Smooth muscle cell (in vitro differentiated cells): ENCODE measurements at regions not wholly inside any gene's neighbourhood (a gene's known extent, or its start where the extent isn't known, plus 50 kb on each side); places are given as distances from the start of the nearest gene placed in this dataset.

ENCODE experiments used
- DNase-seq: peaks from one replicate; lab custom pipeline; 2025; ENCODE audit not compliant: unreplicated experiment; lab: John Stamatoyannopoulos, UW
- H2AFZ ChIP-seq: fragments of 200-600 bp; sonication (generic); 2 replicates; pipeline ENCODE4 v1.6.0; 2016; ENCODE audit warnings: antibody characterized with exemption, low read depth, mild to moderate bottlenecking
- H3F3A ChIP-seq: fragments of 200-600 bp; sonication (generic); 2 replicates; pipeline ENCODE4 v1.6.0; 2017; ENCODE audit warnings: antibody characterized with exemption, low read depth
- H3K27ac ChIP-seq: fragments of 200-600 bp; sonication (generic); 2 replicates; pipeline ENCODE4 v1.5.1; 2016; ENCODE audit warnings: low read depth, mild to moderate bottlenecking
- H3K27me3 ChIP-seq: fragments of 200-600 bp; sonication (generic); 2 replicates; pipeline ENCODE4 v1.6.1; 2016; ENCODE audit warnings: low read depth, mild to moderate bottlenecking
- H3K36me3 ChIP-seq: fragments of 200-600 bp; sonication (generic); 2 replicates; pipeline ENCODE4 v1.5.1; 2016; ENCODE audit warnings: low read depth
- H3K4me1 ChIP-seq: fragments of 200-600 bp; sonication (generic); 2 replicates; pipeline ENCODE4 v1.5.1; 2016; ENCODE audit warnings: low read depth
- H3K4me2 ChIP-seq: fragments of 200-600 bp; sonication (generic); 2 replicates; pipeline ENCODE4 v1.6.0; 2016; ENCODE audit warnings: mild to moderate bottlenecking
- H3K4me3 ChIP-seq: fragments of 200-600 bp; sonication (generic); 2 replicates; pipeline ENCODE4 v1.5.1; 2016; ENCODE audit warnings: mild to moderate bottlenecking
- H3K79me2 ChIP-seq: fragments of 200-600 bp; sonication (generic); 2 replicates; pipeline ENCODE4 v1.6.0; 2016; ENCODE audit warnings: low read depth, mild to moderate bottlenecking
- H3K9ac ChIP-seq: fragments of 200-600 bp; sonication (generic); 2 replicates; pipeline ENCODE4 v1.6.0; 2016; ENCODE audit warnings: low read depth
- H3K9me3 ChIP-seq: fragments of 200-600 bp; sonication (generic); replicated peaks from 2 replicates; pipeline ENCODE4 v1.5.1; 2016; ENCODE audit warnings: low read depth
- H4K20me1 ChIP-seq: fragments of 200-600 bp; sonication (generic); 2 replicates; pipeline ENCODE4 v1.6.0; 2016; ENCODE audit warnings: low read depth
- WGBS: methylation state at CpG from one replicate; pipeline ENCODE4 v1.1.7; 2016; ENCODE audit warnings: low lambda C conversion rate; 5-methylcytosine and 5-hydroxymethylcytosine counted together
- TF ChIP-seq, protein P1 (sequence below): fragments of 200-600 bp; sonication (generic); IDR thresholded peaks from 2 replicates; pipeline ENCODE4 v1.5.1; 2017; ENCODE audit warnings: borderline replicate concordance, mild to moderate bottlenecking, antibody characterized with exemption; ENCODE audit not compliant: insufficient read depth, poor library complexity, severe bottlenecking

DNA sequence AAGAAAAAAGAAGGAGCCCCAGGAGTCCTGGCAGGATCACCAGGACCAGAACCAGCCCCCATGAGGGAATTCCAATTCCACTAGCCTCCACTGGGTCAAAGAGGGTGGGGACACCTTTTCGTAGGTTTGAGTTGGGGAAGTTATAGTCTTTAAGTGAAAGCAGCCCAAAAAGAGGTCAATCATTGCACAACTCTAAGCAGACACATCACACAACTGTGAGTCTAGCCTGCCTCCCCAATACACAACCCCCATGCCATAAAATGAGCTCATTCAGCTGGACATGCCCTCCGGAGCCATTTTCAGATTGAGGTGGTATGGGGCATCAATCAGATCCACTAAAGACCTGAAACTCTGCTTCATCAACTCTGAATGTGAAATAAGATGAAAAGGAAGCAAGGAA, 179.9 kb downstream of the NPHP4 start:
- DNase-seq: no peak
- Histone ChIP-seq H3K4me1 (no peaks in the 10 kb centered on the region), H3K27ac (no peak overlapping the region), H3F3A (no peaks in the 10 kb centered on the region), H3K36me3 (no peaks in the 10 kb centered on the region), H2AFZ (no peak overlapping the region), H3K4me3 (no peak overlapping the region), H3K9ac (no peak overlapping the region), H3K4me2 (no peak overlapping the region), H3K27me3 (no peaks in the 10 kb centered on the region), H3K9me3 (no peaks in the 10 kb centered on the region), H4K20me1 (no peaks in the 10 kb centered on the region), H3K79me2 (no peaks in the 10 kb centered on the region)
- 86% methylated on average over 2 of the region's 2 CpGs for WGBS
- TF ChIP-seq, protein P1, sequence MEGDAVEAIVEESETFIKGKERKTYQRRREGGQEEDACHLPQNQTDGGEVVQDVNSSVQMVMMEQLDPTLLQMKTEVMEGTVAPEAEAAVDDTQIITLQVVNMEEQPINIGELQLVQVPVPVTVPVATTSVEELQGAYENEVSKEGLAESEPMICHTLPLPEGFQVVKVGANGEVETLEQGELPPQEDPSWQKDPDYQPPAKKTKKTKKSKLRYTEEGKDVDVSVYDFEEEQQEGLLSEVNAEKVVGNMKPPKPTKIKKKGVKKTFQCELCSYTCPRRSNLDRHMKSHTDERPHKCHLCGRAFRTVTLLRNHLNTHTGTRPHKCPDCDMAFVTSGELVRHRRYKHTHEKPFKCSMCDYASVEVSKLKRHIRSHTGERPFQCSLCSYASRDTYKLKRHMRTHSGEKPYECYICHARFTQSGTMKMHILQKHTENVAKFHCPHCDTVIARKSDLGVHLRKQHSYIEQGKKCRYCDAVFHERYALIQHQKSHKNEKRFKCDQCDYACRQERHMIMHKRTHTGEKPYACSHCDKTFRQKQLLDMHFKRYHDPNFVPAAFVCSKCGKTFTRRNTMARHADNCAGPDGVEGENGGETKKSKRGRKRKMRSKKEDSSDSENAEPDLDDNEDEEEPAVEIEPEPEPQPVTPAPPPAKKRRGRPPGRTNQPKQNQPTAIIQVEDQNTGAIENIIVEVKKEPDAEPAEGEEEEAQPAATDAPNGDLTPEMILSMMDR: no peak

DNA sequence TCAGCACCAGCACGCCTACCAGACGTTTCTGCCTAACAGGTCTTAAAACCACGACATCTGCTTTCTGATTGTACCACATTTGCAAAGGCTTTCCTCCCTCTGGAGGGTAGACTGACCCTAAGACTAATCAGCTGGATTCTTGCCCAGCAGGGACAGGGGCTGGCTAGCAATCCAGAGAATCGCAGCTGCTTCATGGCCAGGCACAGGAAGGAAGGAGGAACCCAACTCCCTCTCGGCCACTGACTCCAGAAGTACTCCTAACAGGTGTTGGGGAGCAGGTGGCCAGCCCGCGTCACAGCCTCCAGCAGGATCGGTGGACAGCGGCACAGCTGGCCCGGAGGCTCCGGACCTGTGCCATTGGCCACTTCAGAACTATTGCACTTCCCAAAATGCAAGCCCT, 180.8 kb downstream of the NPHP4 start:
- DNase-seq: no peak
- H3K79me2 ChIP-seq: no peaks in the 10 kb centered on the region
- H3K9me3 ChIP-seq: no peaks in the 10 kb centered on the region
- no peak overlapping the region for H3K4me2 ChIP-seq
- no peaks in the 10 kb centered on the region for H3K4me1 ChIP-seq
- H3K27ac ChIP-seq: no peak overlapping the region
- H3K36me3 ChIP-seq: no peaks in the 10 kb centered on the region
- no peaks in the 10 kb centered on the region for H3F3A ChIP-seq
- TF ChIP-seq, protein P1: no peak
- no peaks in the 10 kb centered on the region for H3K27me3 ChIP-seq
- H4K20me1 ChIP-seq: no peaks in the 10 kb centered on the region
- H3K4me3 ChIP-seq: no peak overlapping the region
- H2AFZ ChIP-seq: no peak overlapping the region
- H3K9ac ChIP-seq: no peak overlapping the region
- 75% methylated on average over 11 of the region's 11 CpGs for WGBS

DNA sequence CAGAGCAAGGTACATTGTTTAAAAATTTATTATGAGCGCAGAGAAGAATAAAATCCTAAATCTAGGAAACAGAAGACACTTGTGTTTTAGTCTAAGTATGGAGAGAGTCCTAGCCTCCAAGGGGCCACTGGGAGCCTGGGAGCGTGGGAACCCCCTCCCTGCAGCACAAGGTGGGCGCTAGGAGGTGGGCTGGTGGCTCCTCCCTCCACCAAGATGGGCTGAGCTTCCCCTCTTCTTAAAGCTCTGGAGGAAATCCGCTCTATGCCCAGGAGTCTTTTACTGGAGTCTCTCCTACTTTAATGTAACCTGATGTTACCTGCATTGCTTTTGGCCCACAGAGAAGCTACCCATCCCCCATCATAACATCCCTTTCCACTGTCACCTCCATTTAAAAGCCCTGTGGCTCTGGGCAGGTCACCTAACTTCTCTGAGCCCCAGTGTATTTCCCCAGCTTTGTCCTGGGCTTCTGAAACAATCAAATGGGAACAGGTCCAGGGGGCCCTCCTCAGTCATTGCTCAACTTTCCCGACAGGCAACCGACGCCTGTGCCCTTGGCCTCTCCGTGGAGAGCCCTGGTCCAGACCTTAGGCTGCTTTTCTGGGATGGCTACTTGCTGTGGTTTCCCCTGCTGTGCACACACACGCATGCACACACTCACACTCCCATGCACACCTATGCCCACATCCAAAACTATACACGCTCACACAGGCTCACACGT, 181.5 kb downstream of the NPHP4 start:
- Histone ChIP-seq H4K20me1 (no peaks in the 10 kb centered on the region), H3K27ac (no peak overlapping the region), H3K4me3 (no peak overlapping the region), H3K79me2 (no peaks in the 10 kb centered on the region), H3K36me3 (no peaks in the 10 kb centered on the region), H3K4me2 (no peak overlapping the region), H2AFZ (no peak overlapping the region), H3K27me3 (no peaks in the 10 kb centered on the region), H3K4me1 (no peaks in the 10 kb centered on the region), H3K9me3 (no peaks in the 10 kb centered on the region), H3F3A (no peaks in the 10 kb centered on the region), H3K9ac (no peak overlapping the region)
- DNase-seq: no peak
- TF ChIP-seq, protein P1: no peak
- 91% methylated on average over 11 of the region's 11 CpGs for WGBS

- Histone ChIP-seq H3F3A (no peaks in the 10 kb centered on the region), H3K4me3 (no peak overlapping the region), H3K27ac (no peak overlapping the region), H3K4me1 (no peaks in the 10 kb centered on the region), H2AFZ (no peak overlapping the region), H3K27me3 (no peaks in the 10 kb centered on the region), H3K9me3 (no peaks in the 10 kb centered on the region), H3K4me2 (no peak overlapping the region), H3K36me3 (no peaks in the 10 kb centered on the region), H3K79me2 (no peaks in the 10 kb centered on the region), H3K9ac (no peak overlapping the region), H4K20me1 (no peaks in the 10 kb centered on the region)
- TF ChIP-seq, protein P1: no peak
- WGBS: 92% methylated on average over 16 of the region's 16 CpGs
- DNase-seq: no peak
Observed at GRCh38 chr1:5810131-5810530, 182.1 kb downstream of the NPHP4 start.
